H1 (cell line): ENCODE measurements at regions not wholly inside any gene's neighbourhood (a gene's known extent, or its start where the extent isn't known, plus 50 kb on each side); places are given as distances from the start of the nearest gene placed in this dataset.

Experiments used
- POLR2A ChIP-seq, 2 experiments: IDR thresholded peaks; 1 replicate in 1 of 2; 2 replicates in 1 of 2; pipeline ENCODE4 v1.6.1; 2011; ENCODE audit warnings: low read depth in 2 of 2, low read length in 2 of 2, mild to moderate bottlenecking in 2 of 2; ENCODE audit errors: control extremely low read depth in 1 of 2
- RAD21 ChIP-seq, 2 experiments: IDR thresholded peaks in 1 of 2; conservative IDR thresholded peaks in 1 of 2; 2 replicates each; pipeline ENCODE4 v1.6.1; 2011; ENCODE audit warnings: low read depth in 2 of 2, low read length in 2 of 2, improper control_type of control experiment in 1 of 2, inconsistent platforms in 1 of 2, mild to moderate bottlenecking in 1 of 2, moderate library complexity in 1 of 2
- TF ChIP-seq, protein P1 (sequence below), 3 experiments: IDR thresholded peaks; 1 replicate in 2 of 3; 2 replicates in 1 of 3; pipeline versions ENCODE4 v1.5.1 to v1.6.1; 2011; ENCODE audit warnings: low read length in 3 of 3, mild to moderate bottlenecking in 3 of 3, inconsistent platforms in 2 of 3, low read depth in 1 of 3, moderate library complexity in 1 of 3; ENCODE audit not compliant: insufficient read depth in 1 of 3; ENCODE audit errors: control extremely low read depth in 1 of 3
- TF ChIP-seq, protein P2 (sequence below): IDR thresholded peaks from 2 replicates; pipeline ENCODE4 v1.6.1; 2012; ENCODE audit warnings: inconsistent platforms

DNA sequence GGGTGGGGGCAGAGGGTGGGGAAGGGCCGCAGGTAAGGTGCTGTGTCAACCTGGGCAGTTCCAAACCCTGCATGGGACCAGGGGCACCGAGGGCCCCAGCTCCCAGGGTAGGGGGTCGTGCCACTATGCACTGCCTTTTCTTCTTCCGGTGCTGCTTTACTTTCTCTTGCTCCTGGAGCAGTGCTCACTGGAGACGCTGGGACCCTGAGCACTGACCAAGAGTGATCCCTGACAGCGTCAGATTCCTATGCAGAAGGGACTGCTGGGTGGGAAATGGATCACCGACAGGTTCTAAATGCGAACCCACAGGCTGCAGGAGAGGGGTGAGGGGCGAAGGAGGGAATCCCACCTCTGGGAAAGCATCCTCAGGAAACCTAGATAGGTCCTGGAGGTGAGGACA is 470.1 kb downstream of the SOX9 start:
- TF ChIP-seq RAD21 (IDR thresholded peaks at IDR 0.05 in 1 of 2, conservative IDR thresholded peaks at IDR 0.05 in 1 of 2; ENCODE audit: low read depth in 2 of 2, low read length in 2 of 2) (no peak), POLR2A (IDR thresholded peaks at IDR 0.05; ENCODE audit: control extremely low read depth in 1 of 2, low read depth in 2 of 2, low read length in 2 of 2) (no peak)
- TF ChIP-seq, protein P1, sequence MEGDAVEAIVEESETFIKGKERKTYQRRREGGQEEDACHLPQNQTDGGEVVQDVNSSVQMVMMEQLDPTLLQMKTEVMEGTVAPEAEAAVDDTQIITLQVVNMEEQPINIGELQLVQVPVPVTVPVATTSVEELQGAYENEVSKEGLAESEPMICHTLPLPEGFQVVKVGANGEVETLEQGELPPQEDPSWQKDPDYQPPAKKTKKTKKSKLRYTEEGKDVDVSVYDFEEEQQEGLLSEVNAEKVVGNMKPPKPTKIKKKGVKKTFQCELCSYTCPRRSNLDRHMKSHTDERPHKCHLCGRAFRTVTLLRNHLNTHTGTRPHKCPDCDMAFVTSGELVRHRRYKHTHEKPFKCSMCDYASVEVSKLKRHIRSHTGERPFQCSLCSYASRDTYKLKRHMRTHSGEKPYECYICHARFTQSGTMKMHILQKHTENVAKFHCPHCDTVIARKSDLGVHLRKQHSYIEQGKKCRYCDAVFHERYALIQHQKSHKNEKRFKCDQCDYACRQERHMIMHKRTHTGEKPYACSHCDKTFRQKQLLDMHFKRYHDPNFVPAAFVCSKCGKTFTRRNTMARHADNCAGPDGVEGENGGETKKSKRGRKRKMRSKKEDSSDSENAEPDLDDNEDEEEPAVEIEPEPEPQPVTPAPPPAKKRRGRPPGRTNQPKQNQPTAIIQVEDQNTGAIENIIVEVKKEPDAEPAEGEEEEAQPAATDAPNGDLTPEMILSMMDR (IDR thresholded peaks at IDR 0.05; ENCODE audit: control extremely low read depth in 1 of 3, insufficient read depth in 1 of 3, low read depth in 1 of 3, low read length in 3 of 3), result no peak
- TF ChIP-seq, protein P2, sequence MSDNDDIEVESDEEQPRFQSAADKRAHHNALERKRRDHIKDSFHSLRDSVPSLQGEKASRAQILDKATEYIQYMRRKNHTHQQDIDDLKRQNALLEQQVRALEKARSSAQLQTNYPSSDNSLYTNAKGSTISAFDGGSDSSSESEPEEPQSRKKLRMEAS, result no peak
